ENCODE measurements at regions not wholly inside any gene's neighbourhood (a gene's known extent, or its start where the extent isn't known, plus 50 kb on each side); places are given as distances from the start of the nearest gene placed in this dataset.

GRCh38 chr6:15079288-15079817, 166.5 kb upstream of the JARID2 start:
- no peak overlapping the region for H3K27ac ChIP-seq
- no peak for TF ChIP-seq CTCF (IDR thresholded peaks at IDR 0.05)
- H3K4me3 ChIP-seq, result no peak overlapping the region
- DNase-seq (ENCODE audit: low spot score), result no peak

GRCh38 chr6:15080895-15081294, 165.0 kb upstream of the JARID2 start:
- TF ChIP-seq CTCF (IDR thresholded peaks at IDR 0.05), result no peak
- no peak overlapping the region for H3K4me3 ChIP-seq
- DNase-seq (ENCODE audit: low spot score), result no peak
- H3K27ac ChIP-seq, result no peak overlapping the region

- no peak for TF ChIP-seq CTCF (IDR thresholded peaks at IDR 0.05)
- Histone ChIP-seq H3K27ac (no peak overlapping the region), H3K4me3 (no peak overlapping the region)
- no peak for DNase-seq (ENCODE audit: low spot score)
Observed at GRCh38 chr6:15081447-15081846, 164.4 kb upstream of the JARID2 start.

GRCh38 chr6:15082708-15083107, 163.2 kb upstream of the JARID2 start:
- no peak for DNase-seq (ENCODE audit: low spot score)
- no peak overlapping the region for H3K4me3 ChIP-seq
- no peak for TF ChIP-seq CTCF (IDR thresholded peaks at IDR 0.05)
- no peak overlapping the region for H3K27ac ChIP-seq

GRCh38 chr6:15086348-15087158, 159.3 kb upstream of the JARID2 start:
- no peak for TF ChIP-seq CTCF (IDR thresholded peaks at IDR 0.05)
- Histone ChIP-seq H3K27ac (no peak overlapping the region), H3K4me3 (no peak overlapping the region)
- DNase-seq (ENCODE audit: low spot score), result no peak

- H3K27ac ChIP-seq, result no peak overlapping the region
- TF ChIP-seq CTCF (IDR thresholded peaks at IDR 0.05), result no peak
- no peak overlapping the region for H3K4me3 ChIP-seq
- no peak for DNase-seq (ENCODE audit: low spot score)
Observed at GRCh38 chr6:15087186-15087589, 158.7 kb upstream of the JARID2 start.

All from coronary artery (tissue), 2 donors.